Stimulated activated CD4-positive, alpha-beta T cell treated with anti-CD3 and anti-CD28 coated beads, Interleukin-2, amount 100 ng/mL, for 4 hours (primary cell): ENCODE measurements at regions not wholly inside any gene's neighbourhood (a gene's known extent, or its start where the extent isn't known, plus 50 kb on each side); places are given as distances from the start of the nearest gene placed in this dataset.
"Not testable (repeated sequence)": the region's sequence is repeated elsewhere in the genome, so short reads cannot be mapped to it uniquely, and the experiment has no call there.

Experiments used
- DNase-seq: peaks from one replicate; pipeline ENCODE4 v3.0.0-alpha.2; 2020; ENCODE audit warnings: low read depth

DNA sequence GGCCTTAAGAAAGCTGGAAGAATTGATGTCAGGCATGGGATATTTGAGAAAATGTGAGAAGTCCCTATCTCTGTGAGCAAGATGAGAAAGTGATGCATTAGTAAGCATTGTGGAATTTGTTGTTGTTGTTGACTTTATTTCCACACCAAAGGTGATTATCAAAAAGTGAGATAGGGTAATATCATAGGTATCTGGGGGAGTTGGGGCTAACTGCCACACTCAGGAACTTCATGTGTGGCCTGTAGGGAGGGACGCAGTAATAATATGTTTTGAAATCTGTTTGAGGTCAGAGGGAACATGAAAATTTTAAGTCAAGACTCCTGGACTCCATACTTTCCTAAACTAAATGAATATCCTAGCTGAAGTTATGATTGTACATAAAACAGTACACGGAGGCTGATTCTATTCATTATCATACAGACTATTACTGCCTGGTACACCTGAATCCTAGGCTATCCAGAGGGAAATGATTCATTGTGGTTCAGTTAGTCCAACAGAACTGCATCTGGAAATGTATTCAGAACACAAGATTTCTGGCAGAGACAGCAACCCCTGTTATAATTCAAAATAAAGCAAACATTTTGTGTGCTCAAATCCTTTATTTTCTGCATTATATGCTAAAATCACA lies 304.8 kb downstream of the CPS1 start:
- DNase-seq = no peak

DNA sequence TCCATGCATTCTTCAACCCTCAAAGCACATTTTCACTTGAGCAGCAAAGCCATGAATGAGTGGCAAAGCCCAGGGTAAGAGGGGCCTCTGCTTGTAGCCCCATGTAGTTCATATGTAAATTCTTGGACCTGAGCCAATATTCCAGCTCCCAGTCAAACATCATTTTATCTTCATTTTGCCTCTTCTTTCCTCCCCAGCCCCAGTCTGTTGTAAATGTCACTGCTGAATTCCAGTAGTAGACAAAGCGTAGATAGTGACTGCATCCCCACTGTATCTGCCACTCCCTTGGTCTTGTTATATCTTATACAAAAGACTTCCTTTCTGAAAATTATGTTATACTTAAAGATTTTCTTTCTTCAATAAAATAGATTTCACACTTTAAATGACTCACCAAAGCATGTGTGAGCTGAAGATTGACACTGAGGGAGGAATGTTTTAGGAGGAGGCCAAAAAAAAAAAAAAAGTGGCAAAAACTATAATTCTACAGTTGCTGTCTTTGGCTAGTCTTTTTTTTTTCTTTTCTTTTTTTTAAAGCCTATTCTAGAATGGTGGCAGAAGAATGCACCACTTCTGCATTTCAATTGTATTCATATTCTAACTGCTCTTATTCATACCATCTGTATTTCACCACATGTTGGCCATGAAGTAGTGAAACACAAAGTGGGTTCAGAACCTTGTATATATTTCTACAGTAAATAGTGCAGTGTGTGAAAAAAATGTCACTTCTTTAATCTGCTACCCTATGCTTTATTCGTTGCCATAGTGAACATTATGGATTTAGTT lies 306.1 kb downstream of the CPS1 start:
- DNase-seq = no peak

DNA sequence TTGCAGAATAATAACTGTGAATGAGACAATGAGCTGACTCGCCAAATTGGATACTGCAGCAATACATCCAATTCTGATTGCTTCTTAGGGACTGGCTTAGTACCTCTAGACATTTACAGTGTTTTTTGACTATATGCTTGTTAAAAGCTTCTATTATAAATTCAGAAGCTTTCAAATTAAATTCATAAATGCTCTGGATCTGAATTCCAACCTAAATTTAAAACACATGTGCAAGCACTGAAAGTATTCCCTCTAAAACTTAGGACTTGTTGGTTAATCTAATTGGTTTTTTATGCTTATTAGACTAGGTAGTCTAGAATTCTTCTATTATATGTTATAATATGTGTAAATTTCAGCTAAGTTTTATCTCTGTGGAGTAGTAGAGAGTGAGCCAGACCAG lies 306.9 kb downstream of the CPS1 start:
- no peak for DNase-seq

DNA sequence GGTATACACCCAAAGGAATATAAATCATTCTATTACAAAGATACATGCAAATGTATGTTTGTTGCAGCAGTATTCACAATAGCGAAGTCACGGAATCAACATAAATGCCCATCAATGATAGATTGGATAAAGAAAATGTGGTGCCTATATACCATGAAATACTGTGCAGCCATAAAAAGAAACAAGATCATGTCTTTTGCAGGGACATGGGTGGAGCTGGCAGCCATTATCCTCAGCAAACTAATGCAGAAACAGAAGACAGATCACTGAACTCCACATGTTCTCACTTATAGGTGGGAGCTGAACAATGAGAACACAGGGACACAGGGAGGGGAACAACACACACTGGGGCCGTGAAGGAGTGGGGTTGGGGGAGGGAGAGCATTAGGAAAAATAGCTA lies 315.2 kb downstream of the CPS1 start:
- not testable (repeated sequence) for DNase-seq

DNA sequence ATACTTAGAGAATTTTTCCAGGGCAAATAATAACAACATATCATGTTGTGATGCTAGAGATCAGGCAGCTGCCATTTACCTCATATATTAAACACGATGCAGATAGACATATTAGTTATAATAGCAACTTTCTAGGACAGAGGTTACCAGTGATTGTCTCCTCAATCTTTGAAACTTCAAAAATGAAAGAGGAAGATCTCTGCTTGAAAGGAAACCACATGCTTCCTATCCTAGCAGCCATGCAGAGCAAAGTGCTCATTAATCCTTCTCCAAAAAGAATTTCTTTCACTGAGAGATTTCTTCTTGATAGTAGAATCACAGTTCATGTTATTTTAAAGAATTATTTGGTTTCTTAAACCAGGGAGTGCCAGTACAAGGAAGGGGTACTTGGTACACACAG lies 317.2 kb downstream of the CPS1 start:
- no peak for DNase-seq

DNA sequence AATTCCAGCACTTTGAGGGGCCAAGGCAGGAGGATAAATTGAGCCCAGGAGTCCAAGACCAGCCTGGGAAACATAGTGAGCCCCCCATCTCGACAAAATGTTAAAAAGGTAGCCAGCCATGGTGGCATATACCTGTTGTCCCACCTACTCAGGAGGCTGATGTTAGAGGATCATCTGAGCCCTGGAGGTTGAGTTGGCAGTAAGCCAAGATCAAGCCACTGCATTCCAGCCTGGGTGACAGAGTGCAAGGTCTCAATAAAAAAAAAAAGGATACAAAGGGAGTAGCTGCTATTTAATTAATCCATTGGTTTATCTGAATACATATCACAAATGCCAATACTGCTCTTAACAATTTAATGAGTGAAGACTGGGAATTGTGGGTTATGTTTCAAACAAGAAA lies 327.8 kb downstream of the CPS1 start:
- DNase-seq = no peak

DNA sequence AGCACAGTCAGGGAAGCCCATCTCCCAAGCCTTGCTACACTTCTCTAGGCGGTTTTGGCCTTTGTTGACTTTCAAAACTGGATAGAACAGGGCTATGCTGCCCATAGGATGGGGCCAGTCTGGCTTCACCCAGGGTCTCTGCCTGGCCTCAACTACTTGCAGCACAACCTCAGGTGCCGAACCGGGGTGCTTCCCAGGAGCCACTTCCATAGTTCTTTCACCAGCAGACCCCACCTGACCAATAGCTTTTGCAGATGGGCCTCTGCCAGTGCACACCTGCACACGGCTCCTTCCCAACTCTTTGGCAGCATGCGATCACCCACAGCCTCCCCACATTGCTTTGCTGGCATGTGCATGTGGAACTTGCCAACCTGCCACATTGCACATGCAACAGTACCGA lies 331.6 kb downstream of the CPS1 start:
- no peak for DNase-seq

DNA sequence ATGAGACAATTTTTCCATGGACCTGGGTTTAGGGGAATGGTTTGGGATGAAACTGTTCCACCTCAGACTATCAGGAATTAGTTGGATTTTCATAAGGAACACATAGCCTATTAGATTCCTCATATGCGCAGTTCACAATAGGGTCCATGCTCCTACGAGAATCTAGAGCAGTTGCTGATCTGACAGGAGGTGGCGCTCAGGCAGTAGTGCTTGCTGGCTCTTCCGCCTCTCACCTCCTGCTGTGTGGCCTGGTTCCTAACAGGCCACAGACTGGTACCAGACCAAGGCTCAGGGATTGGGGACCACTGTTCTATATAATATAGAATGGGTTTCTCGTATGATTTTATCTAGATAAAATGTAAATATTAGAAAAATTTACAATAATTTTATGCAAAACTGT lies 338.7 kb downstream of the CPS1 start:
- no peak for DNase-seq

DNA sequence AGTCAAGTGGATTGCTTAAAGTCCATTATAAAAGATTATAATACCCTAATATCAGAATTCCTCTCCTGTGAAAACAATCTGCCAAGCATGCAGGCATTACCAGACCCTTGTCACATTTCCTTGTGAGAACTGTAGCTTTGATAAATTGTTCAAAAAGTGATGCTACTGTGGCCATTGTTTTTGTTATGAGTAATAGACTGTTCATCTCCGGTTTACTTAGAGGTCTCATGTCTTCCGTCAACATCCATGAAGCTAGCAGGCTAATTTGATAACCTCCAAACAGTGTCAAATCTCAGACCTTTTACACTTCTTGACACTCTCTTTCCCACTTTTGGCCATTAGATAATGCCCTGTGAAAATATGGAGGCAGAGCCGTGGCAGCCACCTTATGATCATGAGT lies 342.7 kb downstream of the CPS1 start:
- DNase-seq = no peak

DNA sequence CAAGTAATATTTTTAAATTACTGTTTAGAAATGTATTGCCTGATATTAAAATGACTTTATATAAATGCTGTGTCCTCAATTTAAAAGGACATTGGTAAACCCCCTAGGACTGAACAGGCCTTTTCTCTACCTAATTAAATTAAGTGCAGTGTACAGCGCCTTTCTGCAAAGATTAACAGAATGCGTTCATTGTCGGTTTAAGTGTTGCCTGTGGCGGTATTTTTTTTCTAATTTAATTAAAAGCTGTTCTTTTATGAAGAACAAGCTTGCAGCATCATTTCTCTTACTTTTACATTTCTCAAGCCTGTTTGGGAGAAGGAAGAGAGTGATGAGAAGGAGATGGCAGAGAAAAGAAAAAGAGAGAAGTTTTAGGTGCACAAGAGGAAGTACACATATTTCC lies 344.9 kb downstream of the CPS1 start:
- no peak for DNase-seq

DNA sequence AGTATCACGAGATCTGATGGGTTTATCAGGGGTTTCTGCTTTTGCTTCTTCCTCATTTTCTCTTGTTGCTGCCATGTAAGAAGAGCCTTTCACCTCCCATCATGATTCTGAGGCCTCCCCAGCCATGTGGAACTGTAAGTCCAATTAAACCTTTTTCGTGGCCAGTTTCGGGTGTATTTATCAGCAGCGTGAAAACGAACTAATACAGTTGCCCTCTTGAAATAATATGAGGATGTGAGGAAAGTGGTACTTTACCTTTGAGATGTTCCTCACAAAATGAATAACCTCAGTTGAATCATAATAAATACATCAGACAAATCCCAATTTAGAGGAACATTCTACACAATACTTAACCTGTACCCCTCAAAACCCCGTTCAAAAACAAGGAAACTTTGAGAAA lies 356.4 kb downstream of the CPS1 start:
- DNase-seq = no peak

DNA sequence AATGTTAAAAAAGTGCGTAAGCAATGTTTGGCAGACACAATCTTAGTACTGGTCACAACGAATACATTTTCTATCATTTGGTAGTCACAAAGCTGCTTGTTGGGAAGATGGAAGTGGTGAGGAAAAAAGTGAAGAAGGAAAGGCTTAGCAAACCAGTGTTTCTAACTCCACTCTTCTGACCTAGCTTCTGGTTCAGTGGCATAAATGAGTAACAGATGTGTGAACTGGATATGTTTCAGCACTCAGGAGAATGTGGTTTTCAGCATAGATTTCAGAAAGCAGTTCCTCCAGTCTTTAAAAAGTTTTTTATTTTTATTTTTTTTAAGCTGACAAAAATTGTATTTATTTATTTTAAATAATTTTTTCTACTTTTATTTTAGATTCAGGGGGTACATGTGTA lies 357.1 kb downstream of the CPS1 start:
- no peak for DNase-seq

DNA sequence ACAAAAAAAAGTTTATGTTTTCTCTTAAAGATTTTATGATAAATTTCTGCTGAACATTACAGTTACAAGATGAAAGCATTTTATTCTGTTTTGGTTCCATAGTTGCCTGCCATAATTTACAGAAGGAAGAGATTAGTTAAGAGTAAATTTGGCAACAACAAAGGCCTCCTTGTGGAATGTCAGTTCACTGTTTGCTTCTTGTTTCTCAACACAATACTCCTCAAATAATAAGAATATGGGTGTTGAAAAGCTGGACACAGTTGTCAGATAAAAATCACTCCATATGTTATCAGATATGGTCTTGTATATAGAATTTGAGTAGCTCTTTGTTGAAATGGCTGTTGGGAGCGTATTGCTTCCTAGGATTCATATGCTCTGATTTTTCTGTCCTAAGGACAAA lies 359.5 kb downstream of the CPS1 start:
- DNase-seq = no peak

DNA sequence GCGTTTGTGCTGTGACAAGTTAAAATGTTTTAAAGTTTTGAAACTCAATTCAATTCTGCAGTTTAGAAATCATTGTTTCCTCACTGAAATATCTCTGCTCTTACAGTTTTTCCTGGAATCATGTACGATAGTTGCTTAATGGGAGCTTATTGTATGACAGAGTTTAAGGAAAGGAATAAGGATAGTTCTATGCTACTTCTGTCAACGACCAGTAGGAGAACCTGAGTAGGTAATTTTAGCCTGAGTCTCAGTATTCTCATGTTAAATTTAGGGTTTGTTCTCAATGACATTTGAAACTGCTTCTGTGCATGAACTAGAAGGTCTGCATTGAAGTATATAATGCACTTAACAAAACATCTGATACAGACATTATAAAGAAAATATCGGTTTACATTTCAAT lies 361.1 kb downstream of the CPS1 start:
- DNase-seq = no peak

DNA sequence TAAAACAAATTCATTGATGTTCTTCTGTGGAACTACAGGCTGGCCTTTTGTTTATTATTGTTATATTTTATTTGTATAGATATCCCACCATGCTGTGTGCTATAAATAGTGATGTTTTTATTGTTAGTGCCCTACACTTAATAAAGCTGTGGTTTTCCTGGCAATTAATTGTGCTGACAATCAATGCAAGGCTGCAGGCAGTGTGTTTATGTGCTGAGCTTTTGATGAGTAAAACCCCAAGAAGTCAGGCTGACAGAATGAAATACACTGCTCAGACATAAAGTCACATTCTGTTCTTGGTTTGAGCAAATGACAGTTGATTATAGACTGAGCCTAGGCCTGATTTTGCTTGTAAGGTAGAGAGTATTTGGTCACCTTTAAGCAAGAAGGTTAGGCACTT lies 362.7 kb downstream of the CPS1 start:
- no peak for DNase-seq

DNA sequence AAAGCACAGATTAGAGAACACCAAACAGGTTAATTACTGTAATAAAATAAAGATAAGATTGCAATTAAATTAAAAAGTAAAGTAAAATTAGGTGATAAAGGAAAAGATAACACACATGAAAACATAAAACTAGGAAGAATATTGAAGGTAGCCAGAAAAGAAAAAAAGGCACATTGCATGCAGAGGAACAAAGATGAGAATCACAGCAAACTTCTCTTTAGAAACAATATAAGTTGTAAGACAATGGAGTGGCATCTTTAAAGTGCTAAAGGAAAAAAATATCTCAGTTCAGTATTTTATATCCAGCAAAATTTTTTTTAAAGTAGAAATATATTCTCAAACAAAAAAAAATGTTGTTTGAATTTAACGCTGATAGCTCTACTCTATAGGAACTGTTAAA lies 366.0 kb downstream of the CPS1 start:
- no peak for DNase-seq

DNA sequence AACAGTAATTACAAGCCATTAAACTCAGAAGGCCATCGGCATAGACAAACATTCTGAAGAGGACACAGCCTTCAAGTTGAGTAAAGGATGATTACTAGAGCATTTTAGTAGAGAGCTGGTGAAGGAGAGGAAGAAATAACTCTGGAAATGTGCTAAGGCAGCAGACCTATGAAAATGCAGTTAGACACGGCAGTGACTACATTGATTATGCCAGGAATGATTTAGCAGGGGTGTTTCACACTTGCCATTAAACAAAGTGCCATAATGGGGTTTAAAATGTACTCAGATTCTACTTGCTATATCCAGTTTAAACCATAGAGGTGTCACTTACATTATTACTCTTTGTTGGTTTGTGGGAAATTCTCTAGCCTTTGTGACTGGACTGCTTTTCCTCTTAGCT lies 372.3 kb downstream of the CPS1 start:
- no peak for DNase-seq

DNA sequence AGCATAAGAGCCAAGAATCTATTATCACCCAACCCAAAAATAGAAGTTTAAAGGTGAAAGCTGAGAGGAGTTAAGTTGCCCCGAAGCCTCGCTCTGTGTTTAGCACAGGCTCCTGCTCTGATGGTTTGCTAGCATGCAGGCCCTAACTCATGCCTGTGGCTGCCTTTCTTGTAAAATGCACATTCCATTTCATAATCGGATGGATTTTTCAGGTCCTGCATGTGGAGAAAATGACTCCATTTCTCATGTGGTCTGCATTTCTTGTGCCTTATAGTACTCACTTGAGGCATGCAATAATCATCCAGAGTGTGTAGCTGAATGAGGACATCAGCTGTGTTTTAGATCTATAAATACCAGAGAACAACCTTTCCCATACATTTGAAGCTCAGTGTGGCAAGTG lies 381.8 kb downstream of the CPS1 start:
- DNase-seq = no peak

DNA sequence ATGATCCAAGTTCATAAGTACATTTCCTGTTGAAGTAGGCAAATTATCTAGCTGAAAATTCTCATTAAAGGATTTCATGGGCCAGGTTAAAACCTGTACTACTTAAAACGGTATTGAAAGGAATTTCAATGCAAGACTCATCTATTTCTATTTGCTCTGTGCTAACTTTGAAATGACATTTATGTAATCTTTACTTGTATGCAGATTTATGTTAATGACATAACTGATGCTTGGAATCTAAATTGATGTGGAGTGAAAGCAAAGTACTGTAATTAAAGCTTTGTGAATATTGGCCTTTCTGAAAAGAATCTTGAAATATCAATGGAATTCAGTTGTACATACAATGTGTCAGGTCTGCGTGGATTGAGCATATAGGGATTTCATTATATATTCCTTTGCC lies 390.0 kb downstream of the CPS1 start:
- no peak for DNase-seq

DNA sequence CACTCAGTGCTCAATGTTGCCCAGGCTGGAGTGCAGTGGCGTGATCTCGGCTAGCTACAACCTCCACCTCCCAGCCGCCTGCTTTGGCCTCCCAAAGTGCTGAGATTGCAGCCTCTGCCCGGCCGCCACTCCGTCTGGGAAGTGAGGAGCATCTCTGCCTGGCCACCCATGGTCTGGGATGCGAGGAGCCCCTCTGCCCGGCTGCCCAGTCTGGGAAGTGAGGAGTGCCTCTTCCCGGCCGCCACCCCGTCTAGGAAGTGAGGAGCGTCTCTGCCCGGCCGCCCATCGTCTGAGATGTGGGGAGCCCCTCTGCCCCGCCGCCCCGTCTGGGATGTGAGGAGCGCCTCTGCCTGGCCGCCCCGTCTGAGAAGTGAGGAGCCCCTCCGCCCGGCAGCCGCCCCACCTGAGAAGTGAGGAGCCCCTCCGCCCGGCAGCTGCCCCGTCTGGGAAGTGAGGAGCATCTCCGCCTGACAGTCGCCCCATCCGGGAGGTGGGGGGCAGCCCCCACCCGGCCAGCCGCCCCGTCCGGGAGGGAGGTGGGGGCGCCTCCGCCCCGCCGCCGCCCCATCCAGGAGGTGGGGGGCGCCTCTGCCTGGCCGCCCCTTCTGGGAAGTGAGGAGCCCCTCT lies 394.1 kb downstream of the CPS1 start:
- DNase-seq = not testable (repeated sequence)

DNA sequence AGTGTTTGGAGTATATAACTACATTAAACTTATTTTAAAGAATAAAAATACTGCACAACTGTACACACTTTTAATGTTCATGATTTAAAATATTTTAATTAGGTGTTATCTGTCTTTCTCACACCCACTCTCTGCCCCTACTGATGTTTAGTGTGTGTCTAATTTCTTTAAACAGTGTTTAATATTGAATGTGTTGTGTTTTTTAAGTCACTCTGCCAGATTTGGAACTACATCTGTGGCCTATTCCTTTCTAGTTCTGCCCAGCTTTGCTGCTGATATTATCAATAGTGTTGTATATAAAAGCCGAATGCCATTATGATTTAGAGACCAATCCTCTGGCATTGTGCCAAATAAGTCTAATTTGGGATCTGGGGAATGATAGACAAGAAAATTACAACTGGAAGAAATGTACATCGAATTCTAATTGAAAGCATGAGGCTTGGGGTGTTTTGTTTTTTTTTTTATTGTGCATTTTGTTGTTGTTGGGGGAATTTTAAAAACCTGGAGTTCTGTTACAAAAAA lies 398.0 kb downstream of the CPS1 start:
- DNase-seq = no peak

DNA sequence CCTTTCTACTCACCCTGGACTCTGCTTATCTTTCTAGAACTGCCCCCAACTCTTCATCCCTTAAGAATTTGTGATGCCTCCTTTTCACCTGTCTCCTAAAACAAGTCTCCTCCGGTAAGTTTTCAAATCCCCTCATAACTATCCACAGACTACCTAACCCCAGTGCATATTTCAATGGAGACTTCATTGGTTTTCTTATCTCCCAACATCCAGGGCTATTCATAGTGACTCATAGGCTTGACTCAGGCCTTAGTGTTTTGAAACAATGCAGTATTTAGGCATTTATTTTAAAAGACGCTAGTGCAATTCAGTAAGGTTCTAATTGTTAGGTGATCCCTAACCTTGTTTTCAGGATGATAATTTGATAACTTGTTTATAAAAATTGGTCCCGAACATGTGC lies 399.2 kb downstream of the CPS1 start:
- no peak for DNase-seq

DNA sequence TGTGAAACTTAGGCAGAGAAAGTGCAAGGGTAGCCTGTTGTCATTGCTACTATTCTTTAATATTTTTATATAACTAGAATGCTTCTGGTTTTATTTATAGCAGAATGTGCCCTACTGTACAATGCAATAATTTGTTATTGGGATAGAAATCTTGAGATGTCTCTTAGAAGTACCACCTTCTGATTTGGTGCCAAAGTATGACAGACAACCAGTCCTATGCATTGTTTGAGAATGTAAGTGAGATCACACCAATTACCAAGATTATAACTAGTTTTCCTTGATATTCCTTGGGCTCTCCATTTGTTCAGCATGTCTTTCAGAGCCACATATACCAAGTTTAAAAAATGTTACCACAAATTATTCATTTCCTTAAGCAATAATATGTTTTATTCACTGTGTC lies 399.7 kb downstream of the CPS1 start:
- DNase-seq = no peak
